CD4-positive, alpha-beta memory T cell (primary cell): ENCODE measurements at regions not wholly inside any gene's neighbourhood (a gene's known extent, or its start where the extent isn't known, plus 50 kb on each side); places are given as distances from the start of the nearest gene placed in this dataset.

Experiments used
- CTCF ChIA-PET: fragments of 350-600 bp; sonication (Branson Sonifier 250); formaldehyde crosslinking; loops from one replicate; lab custom pipeline; 2021; ENCODE audit warnings: inconsistent platforms; ENCODE audit not compliant: partially characterized antibody; lab: Charles Lee
- POLR2A ChIA-PET: fragments of 350-600 bp; sonication (Branson Sonifier 250); formaldehyde crosslinking; loops from one replicate; lab custom pipeline; 2021; ENCODE audit not compliant: partially characterized antibody; lab: Charles Lee
- DNase-seq, 5 donors: peaks; one replicate each; pipeline versions ENCODE4 v3.0.0 to v3.0.0-alpha.2; 2020 to 2022; ENCODE audit warnings: mixed read lengths in 1 of 5
- H3K27ac ChIP-seq: one replicate; pipeline ENCODE4 v1.7.0; 2013; ENCODE audit warnings: low read depth, low read length
- H3K27me3 ChIP-seq: 2 replicates; pipeline ENCODE4 v1.7.0; 2013; ENCODE audit warnings: mild to moderate bottlenecking, low read length, moderate library complexity; ENCODE audit not compliant: insufficient read depth
- H3K36me3 ChIP-seq: 2 replicates; pipeline ENCODE4 v1.7.0; 2013; ENCODE audit warnings: mild to moderate bottlenecking, low read length, moderate library complexity; ENCODE audit not compliant: insufficient read depth
- H3K4me1 ChIP-seq: 2 replicates; pipeline ENCODE4 v1.7.0; 2013; ENCODE audit warnings: mild to moderate bottlenecking, low read length, moderate library complexity; ENCODE audit not compliant: insufficient read depth
- H3K4me3 ChIP-seq, 2 donors: one replicate each; pipeline ENCODE4 v1.7.0; 2013; ENCODE audit warnings: low read length in 2 of 2, mild to moderate bottlenecking in 1 of 2
- H3K9me3 ChIP-seq, 2 donors: one replicate each; pipeline ENCODE4 v1.7.0; 2013; ENCODE audit warnings: low read length in 2 of 2, control low read depth in 1 of 2; ENCODE audit not compliant: control insufficient read depth in 1 of 2
- H3K27ac Mint-ChIP-seq, 7 donors: one replicate each; pipeline ENCODE4 v1.8.0; 2020 to 2021; ENCODE audit warnings: mixed read lengths in 7 of 7, mild to moderate bottlenecking in 6 of 7, inconsistent platforms in 3 of 7, moderate library complexity in 3 of 7
- H3K27me3 Mint-ChIP-seq, 2 donors: one replicate each; pipeline ENCODE4 v1.8.0; 2020 to 2021; ENCODE audit warnings: mixed read lengths in 2 of 2
- H3K36me3 Mint-ChIP-seq, 2 donors: one replicate each; pipeline ENCODE4 v1.8.0; 2020 to 2021; ENCODE audit warnings: mixed read lengths in 2 of 2, inconsistent platforms in 1 of 2, mild to moderate bottlenecking in 1 of 2
- H3K4me1 Mint-ChIP-seq, 4 donors: one replicate each; pipeline ENCODE4 v1.8.0; 2020 to 2021; ENCODE audit warnings: mixed read lengths in 4 of 4, mild to moderate bottlenecking in 1 of 4
- H3K4me3 Mint-ChIP-seq, 8 donors: one replicate each; pipeline ENCODE4 v1.8.0; 2020 to 2021; ENCODE audit warnings: mixed read lengths in 8 of 8, mild to moderate bottlenecking in 7 of 8, moderate library complexity in 6 of 8, inconsistent platforms in 3 of 8
- H3K9me3 Mint-ChIP-seq, 8 donors: one replicate each; pipeline ENCODE4 v1.8.0; 2020 to 2021; ENCODE audit warnings: mixed read lengths in 8 of 8, mild to moderate bottlenecking in 5 of 8, inconsistent platforms in 3 of 8, moderate library complexity in 1 of 8
- intact Hi-C: fragments of 100-400 bp; cut with micrococcal nuclease; formaldehyde crosslinking; loops from one replicate; pipeline ENCODE4 v1.15.1; 2023

GRCh38 chr15:58261368-58261767 lies 123.2 kb downstream of the AQP9 start:
- CTCF ChIA-PET: no interaction called here
- no peaks in the 10 kb centered on the region for H3K36me3 Mint-ChIP-seq
- H3K4me1 Mint-ChIP-seq: peaks cover 0 to 10% (median 4%) of the 10 kb centered on the region in 4 donors

GRCh38 chr15:58264053-58264971 lies 126.1 kb downstream of the AQP9 start:
- CTCF ChIA-PET: no interaction called here

More at GRCh38 chr15:58261368-58261767, 123.2 kb downstream of the AQP9 start:
- no peak overlapping the region for H3K4me3 Mint-ChIP-seq
- Histone ChIP-seq H3K4me3 (no peak overlapping the region), H3K27me3 (no peaks in the 10 kb centered on the region), H3K36me3 (no peaks in the 10 kb centered on the region), H3K4me1 (peaks cover 10% of the 10 kb centered on the region), H3K27ac (no peak overlapping the region), H3K9me3 (no peaks in the 10 kb centered on the region)
- H3K27ac Mint-ChIP-seq: no peak overlapping the region
- no peaks in the 10 kb centered on the region for H3K9me3 Mint-ChIP-seq
- intact Hi-C loops: no loop called here
- POLR2A ChIA-PET: no interaction called here
- DNase-seq: no peak
- H3K27me3 Mint-ChIP-seq: peaks cover 3 to 7% of the 10 kb centered on the region in 2 donors

GRCh38 chr15:58267051-58267450 lies 128.9 kb downstream of the AQP9 start:
- CTCF ChIA-PET: no interaction called here

More at GRCh38 chr15:58264053-58264971, 126.1 kb downstream of the AQP9 start:
- no peaks in the 10 kb centered on the region for H3K36me3 Mint-ChIP-seq
- intact Hi-C loops: no loop called here
- peaks cover 10% of the 10 kb centered on the region for H3K4me1 ChIP-seq
- peaks cover 0 to 3% of the 10 kb centered on the region in 2 donors for H3K27me3 Mint-ChIP-seq
- peak overlapping the region in 1 of 7 donors; percentile 54 for H3K27ac Mint-ChIP-seq
- H3K9me3 ChIP-seq: no peaks in the 10 kb centered on the region
- H3K9me3 Mint-ChIP-seq: no peaks in the 10 kb centered on the region
- H3K27me3 ChIP-seq: no peaks in the 10 kb centered on the region
- POLR2A ChIA-PET: no interaction called here
- peaks cover 0 to 10% (median 4%) of the 10 kb centered on the region in 4 donors for H3K4me1 Mint-ChIP-seq
- H3K27ac ChIP-seq: no peak overlapping the region
- H3K4me3 Mint-ChIP-seq: peak overlapping the region in 7 of 8 donors; percentile 33 to 69 (median 55)
- DNase-seq: no peak
- H3K4me3 ChIP-seq: no peak overlapping the region
- H3K36me3 ChIP-seq: no peaks in the 10 kb centered on the region

GRCh38 chr15:58268746-58269267 lies 130.6 kb downstream of the AQP9 start:
- no peak for DNase-seq
- H3K4me1 ChIP-seq: peaks cover 5% of the 10 kb centered on the region
- Mint-ChIP-seq H3K9me3 (peaks cover 0 to 10% (median 6%) of the 10 kb centered on the region in 8 donors), H3K27ac (no peak overlapping the region), H3K4me3 (no peak overlapping the region), H3K4me1 (peaks cover 0 to 5% (median 2%) of the 10 kb centered on the region in 4 donors), H3K27me3 (peaks cover 0 to 2% of the 10 kb centered on the region in 2 donors), H3K36me3 (peaks cover 0 to 3% of the 10 kb centered on the region in 2 donors)
- no peaks in the 10 kb centered on the region for H3K27me3 ChIP-seq
- H3K9me3 ChIP-seq: no peaks in the 10 kb centered on the region
- POLR2A ChIA-PET: interaction anchor here (0.9 kb wide), 1 partner anchor 502 kb away, joined by 3 read pairs; the partner anchor contains the start of gene MINDY2
- CTCF ChIA-PET: interaction anchor here (1.3 to 1.6 kb wide), 3 partner anchors 408 to 502 kb away, joined by 3 to 5 read pairs (median 3); partner anchors contain the start of gene MINDY2
- H3K36me3 ChIP-seq: no peaks in the 10 kb centered on the region
- intact Hi-C loops: no loop called here
- no peak overlapping the region for H3K4me3 ChIP-seq
- H3K27ac ChIP-seq: no peak overlapping the region

More at GRCh38 chr15:58267051-58267450, 128.9 kb downstream of the AQP9 start:
- peaks cover 0 to 10% (median 6%) of the 10 kb centered on the region in 8 donors for H3K9me3 Mint-ChIP-seq
- no peaks in the 10 kb centered on the region for H3K9me3 ChIP-seq
- no peaks in the 10 kb centered on the region for H3K36me3 ChIP-seq
- peaks cover 0 to 3% of the 10 kb centered on the region in 2 donors for H3K27me3 Mint-ChIP-seq
- intact Hi-C loops: no loop called here
- no peak overlapping the region for H3K27ac Mint-ChIP-seq
- H3K4me3 Mint-ChIP-seq: no peak overlapping the region
- no peak overlapping the region for H3K4me3 ChIP-seq
- H3K27ac ChIP-seq: no peak overlapping the region
- POLR2A ChIA-PET: no interaction called here
- H3K4me1 Mint-ChIP-seq: peaks cover 0 to 10% (median 4%) of the 10 kb centered on the region in 4 donors
- peaks cover 0 to 3% of the 10 kb centered on the region in 2 donors for H3K36me3 Mint-ChIP-seq
- DNase-seq: no peak
- peaks cover 10% of the 10 kb centered on the region for H3K4me1 ChIP-seq
- H3K27me3 ChIP-seq: no peaks in the 10 kb centered on the region

- peak in 4 of 5 donors; percentile 19 to 39 (median 27) for DNase-seq
- Histone ChIP-seq H3K36me3 (no peaks in the 10 kb centered on the region), H3K27ac (no peak overlapping the region), H3K9me3 (no peaks in the 10 kb centered on the region), H3K27me3 (no peaks in the 10 kb centered on the region), H3K4me3 (no peak overlapping the region), H3K4me1 (no peaks in the 10 kb centered on the region)
- Mint-ChIP-seq H3K4me3 (peak overlapping the region in 1 of 8 donors; percentile 21), H3K36me3 (peaks cover 0 to 3% of the 10 kb centered on the region in 2 donors), H3K27me3 (peaks cover 0 to 2% of the 10 kb centered on the region in 2 donors), H3K9me3 (peaks cover 0 to 10% (median 6%) of the 10 kb centered on the region in 8 donors), H3K27ac (peak overlapping the region in 2 of 7 donors; percentile 49 to 77), H3K4me1 (no peaks in the 10 kb centered on the region)
- CTCF ChIA-PET: interaction anchor here (0.7 to 1.6 kb wide), 7 partner anchors 248 to 1320 kb away, joined by 3 to 5 read pairs (median 3); partner anchors contain the start of gene MINDY2
- intact Hi-C loops: loop anchor here (1.0 kb wide), 1 partner anchor 1260 kb away; no protein-coding TSS in a partner anchor
- POLR2A ChIA-PET: interaction anchor here (0.9 kb wide), 1 partner anchor 501 kb away, joined by 3 read pairs; the partner anchor contains the start of gene MINDY2
These were observed 131.6 kb downstream of the AQP9 start for GRCh38 chr15:58269455-58270414.

- ChIA-PET POLR2A (no interaction called here), CTCF (interaction anchor here (0.7 to 1.2 kb wide), 2 partner anchors 35 to 489 kb away, joined by 3 read pairs; no protein-coding TSS in a partner anchor)
- Mint-ChIP-seq H3K9me3 (peaks cover 0 to 10% (median 6%) of the 10 kb centered on the region in 8 donors), H3K36me3 (peaks cover 0 to 3% of the 10 kb centered on the region in 2 donors), H3K27ac (no peak overlapping the region), H3K4me1 (no peaks in the 10 kb centered on the region), H3K4me3 (no peak overlapping the region), H3K27me3 (no peaks in the 10 kb centered on the region)
- Histone ChIP-seq H3K4me3 (no peak overlapping the region), H3K27me3 (no peaks in the 10 kb centered on the region), H3K4me1 (no peaks in the 10 kb centered on the region), H3K36me3 (no peaks in the 10 kb centered on the region), H3K27ac (no peak overlapping the region), H3K9me3 (no peaks in the 10 kb centered on the region)
- DNase-seq: no peak
- intact Hi-C loops: no loop called here
These were observed 133.2 kb downstream of the AQP9 start for GRCh38 chr15:58271410-58271809.
